ENCODE measurements at regions not wholly inside any gene's neighbourhood (a gene's known extent, or its start where the extent isn't known, plus 50 kb on each side); places are given as distances from the start of the nearest gene placed in this dataset.
"Not testable (repeated sequence)": the region's sequence is repeated elsewhere in the genome, so short reads cannot be mapped to it uniquely, and the experiment has no call there.

DNA sequence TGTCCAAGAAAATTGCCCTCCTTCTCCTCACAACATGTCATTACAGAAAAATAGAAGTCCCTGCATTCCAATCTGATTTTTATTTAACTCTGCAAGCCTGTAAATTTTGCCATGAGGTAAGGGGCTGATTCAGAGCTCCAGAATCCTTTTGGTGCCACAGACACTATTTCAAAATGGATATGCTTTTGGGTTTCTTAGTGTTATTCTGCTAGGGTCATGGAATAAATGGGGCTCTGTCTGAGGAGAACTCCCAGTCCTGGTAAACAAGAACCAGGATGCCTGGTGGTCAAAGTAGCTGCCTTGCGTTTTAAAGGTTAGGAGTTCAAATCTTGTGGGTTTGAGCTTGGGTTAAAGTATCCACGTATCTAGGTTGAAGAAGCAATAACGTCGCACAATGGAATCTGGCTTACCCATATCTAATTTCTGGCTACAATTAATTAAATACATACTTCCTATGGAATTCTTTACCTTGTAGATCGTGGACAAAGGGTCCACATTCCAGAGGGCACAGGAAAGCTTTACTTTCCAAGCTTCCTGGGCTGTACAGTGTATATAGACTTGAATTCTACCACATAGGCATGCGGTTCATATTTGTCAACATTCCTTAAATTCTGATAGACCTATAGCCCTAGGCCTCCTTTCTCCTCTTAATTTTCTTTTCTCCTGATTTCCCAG, 98.0 kb upstream of the CDC42BPA start:
- no peak for DNase-seq (ENCODE audit: low read depth, low spot score)

DNA sequence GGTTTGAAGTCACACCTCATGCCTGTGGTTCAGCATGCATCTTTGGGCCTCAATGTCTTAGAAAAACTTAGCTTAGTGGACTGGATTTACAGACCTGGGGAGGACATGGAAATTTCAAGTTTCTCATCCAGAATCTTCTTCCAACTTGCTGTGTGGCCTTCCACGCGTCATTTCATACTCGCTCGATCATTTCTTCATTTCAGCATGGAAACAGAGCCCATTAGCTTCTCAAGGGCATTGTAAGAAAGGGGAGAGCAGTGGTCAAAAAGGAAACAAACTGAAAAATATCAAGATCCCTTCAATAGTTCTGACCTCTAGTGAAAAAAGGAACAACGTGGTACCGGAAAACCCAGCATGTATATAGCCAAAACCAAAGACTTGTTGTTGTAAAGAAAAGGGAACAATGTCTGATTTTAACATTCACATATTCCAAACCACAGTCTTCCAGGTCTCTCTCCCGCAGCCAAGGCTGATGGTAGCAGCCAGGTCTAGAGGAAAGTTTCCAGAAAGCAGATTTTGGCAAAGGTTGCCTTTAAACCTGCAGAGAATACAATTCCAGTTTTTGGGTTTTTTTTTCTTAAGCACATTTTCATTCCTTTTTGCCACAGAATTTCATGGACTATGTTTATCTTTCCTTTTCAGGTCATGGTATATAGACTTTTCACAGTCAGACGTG, 97.0 kb upstream of the CDC42BPA start:
- DNase-seq (ENCODE audit: low read depth, low spot score), result no peak

DNA sequence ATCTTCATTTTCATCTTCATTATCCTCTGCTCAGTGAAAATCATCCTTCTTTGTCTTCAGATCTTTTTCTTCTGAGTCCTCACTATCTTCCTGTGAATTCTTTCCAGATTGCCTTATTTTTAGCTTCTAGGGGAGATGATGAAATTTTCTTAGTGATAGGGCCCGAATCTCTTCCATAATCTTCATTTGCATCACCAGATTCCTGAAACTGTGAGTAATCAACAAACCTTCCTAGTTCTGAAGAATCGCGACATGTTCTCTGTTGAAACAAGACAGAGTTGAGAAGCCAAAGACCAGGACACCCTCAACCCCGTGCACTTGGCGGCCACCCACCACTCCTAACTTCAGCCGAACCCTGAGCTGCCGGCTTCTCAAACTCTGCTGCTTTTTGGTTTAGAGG, 92.8 kb upstream of the CDC42BPA start:
- DNase-seq (ENCODE audit: low read depth, low spot score), result no peak

DNA sequence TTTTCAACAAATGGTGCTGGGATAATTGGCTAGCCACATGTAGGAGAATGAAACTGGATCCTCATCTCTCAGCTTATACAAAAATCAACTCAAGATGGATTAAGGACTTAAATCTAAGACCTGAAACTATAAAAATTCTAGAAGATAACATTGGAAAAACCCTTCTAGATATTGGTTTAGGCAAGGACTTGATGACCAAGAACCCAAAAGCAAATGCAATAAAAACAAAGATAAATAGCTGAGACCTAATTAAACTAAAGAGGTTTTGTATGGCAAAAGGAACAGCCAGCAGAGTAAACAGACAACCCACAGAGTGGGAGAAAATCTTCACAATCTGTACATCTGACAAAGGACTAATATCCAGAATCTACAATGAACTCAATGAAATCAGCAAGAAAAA, 88.0 kb upstream of the CDC42BPA start:
- not testable (repeated sequence) for DNase-seq (ENCODE audit: low read depth, low spot score)

DNA sequence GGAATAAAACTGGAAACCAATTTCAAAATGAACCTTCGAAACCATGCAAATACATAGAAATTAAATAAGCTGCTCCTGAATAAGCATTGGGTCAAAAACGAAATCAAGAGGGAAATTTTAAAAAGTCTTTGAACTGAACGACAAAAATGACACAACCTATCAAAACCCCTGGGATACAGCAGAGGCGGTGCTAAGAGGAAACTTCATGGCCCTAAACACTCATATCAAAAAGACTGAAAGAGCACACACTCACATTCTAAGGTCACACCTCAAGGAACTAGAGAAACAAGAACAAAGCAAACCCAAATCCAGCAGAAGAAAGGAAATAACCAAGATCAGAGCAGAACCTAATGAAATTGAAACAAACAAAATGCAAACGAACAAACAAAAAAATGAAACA, 85.2 kb upstream of the CDC42BPA start:
- no peak for DNase-seq (ENCODE audit: low read depth, low spot score)

DNA sequence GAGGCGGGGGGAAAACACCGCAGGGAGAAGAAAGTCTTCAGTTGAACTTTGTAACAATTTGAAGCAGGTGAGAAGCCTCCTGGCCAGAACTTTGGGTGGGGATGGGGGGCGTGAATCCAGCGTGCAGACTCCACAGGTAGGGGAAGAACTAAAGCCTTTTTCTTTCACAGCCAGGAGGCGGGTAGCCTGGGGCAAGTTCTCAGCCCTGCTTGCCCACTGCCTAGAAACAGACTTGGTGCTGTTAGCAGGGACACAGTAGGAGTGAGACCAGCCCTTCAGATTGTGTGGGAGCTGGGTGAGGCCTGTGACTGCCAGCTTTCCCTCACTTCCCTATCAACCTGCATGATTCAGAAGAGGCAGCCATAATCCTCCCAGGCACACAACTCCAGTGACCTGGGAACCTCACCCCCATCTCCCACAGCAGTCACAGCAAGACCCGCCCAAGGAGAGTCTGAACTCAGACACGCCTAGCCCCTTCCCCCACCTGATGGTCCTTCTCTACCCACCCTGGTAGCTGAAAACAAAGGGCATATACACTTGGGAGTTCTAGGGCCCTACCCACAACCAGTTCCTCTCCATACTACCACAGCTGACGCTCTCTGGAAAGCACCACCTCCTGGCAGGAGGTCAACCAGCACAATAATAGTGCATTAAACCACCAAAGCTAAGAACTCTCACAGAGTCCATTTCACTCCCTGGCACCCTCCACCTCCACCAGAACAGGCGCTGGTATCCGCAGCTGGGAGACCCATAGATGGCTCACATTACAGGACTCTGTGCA, 83.5 kb upstream of the CDC42BPA start:
- DNase-seq (ENCODE audit: low read depth, low spot score), result no peak

DNA sequence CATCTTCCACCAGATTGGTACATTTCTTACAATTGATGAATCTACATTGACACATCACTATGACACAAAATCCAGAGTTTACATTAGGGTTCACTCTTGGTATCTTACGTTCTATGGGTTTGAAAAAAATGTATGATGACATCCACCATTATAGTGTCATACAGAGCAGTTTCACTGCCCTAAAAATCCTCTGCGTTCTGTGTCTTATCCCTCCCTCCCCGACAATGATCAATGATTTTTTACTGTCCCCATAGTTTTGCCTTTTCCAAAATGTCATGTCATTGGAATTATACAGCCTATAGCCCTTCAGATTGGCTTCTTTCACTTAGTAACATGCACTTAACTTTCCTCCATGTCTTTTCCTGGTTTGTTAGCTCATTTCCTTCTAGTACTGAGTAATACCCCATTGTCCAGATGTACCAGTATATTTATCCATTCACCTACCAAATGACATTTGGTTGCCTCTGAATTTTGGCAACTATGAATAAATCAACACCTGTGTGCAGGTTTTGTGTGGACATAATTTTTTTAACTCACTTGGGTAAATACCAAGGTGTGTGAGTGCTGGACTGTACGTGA, 80.9 kb upstream of the CDC42BPA start:
- DNase-seq (ENCODE audit: low read depth, low spot score), result no peak

DNA sequence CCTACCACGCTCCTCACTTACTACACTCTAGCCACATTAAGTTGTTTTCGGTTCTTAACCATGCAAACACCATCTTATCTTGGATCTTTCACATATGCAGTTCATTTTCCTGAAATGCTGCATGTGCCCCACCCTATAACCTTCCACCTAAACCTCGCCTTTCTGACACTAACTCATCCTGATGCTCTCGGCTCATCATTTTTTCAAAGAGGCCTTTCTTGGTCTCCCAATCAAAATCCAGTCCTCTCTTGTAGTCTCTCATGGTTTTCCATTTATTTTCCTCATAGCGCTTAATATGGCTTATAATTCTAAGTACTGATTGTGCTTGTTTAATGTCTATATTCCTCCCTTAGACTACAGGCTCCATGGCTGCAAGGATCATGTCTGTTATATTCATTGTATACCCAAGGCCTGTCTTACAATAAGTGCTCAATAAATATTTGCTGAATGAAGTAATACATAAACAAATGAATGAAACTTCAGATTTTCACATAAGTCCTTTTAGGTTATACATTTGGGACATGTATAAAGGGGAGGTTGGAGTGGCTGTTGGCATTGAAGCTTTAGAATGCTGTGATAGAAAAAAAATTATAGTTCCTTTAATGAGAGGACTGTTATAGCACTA, 79.2 kb upstream of the CDC42BPA start:
- DNase-seq (ENCODE audit: low read depth, low spot score), result no peak

DNA sequence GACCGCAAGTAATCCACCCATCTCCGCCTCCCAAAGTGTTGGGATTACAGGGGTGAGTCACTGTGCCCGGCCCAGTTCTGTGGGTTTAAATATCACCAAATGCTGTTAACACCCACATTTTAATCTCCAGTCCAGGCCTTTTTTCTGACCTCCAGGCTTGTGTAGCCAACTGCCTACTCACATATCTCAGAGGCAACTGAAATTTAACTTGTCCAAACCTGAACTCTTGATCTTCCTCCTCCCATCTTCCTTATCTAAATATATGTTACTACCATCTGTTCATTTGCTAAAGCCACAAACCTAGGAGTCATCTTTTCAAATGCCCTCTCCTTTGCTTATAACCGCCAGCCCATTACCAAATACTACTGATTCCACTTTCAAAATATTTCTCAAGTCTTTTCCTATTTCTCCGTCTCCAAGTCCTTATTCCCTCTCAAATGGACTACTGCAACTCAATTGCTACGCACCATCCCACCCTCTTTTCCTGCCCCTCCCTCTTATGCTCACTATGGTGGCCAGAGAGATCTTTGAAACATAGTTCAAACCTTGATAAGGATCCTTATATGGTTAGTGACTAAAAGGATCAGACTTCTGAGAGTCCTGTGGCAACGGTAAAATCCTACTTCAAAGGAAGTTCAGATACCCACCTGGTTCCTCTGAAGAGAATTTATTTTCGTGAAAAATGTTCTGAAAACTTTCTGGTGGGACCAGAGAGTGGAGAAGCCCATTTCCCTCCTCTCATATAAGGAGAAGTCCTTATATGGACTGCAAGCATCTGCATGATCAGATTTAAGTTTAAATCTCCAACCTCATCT, 78.5 kb upstream of the CDC42BPA start:
- DNase-seq (ENCODE audit: low read depth, low spot score), result no peak

DNA sequence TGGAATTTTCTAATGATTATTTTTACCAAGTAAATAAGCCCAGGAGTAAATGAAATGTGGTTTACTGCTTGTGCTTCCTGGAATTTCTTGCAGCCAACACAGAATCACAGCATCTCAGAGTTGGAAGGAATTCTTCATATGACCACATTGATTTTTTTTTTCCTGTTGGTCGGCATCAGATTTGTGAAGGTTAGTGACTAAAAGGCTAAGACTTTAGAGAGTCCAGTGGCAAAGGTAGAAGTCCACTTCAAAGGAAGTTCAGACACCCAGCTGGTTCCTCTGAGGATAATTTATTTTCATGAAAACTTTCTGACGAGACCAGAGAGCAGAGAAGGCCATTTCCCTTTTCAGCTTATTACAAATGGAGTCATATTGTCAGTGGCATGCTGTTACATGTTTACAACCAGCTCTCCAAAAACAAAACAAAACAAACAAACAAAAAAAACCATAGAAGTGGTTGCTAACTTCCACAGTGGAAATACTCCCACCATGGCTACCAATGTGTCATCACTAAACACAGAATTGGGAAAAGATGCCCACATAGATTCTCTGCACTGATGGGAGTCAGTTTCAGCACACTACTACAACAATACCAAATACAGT, 77.2 kb upstream of the CDC42BPA start:
- no peak for DNase-seq (ENCODE audit: low read depth, low spot score)

DNA sequence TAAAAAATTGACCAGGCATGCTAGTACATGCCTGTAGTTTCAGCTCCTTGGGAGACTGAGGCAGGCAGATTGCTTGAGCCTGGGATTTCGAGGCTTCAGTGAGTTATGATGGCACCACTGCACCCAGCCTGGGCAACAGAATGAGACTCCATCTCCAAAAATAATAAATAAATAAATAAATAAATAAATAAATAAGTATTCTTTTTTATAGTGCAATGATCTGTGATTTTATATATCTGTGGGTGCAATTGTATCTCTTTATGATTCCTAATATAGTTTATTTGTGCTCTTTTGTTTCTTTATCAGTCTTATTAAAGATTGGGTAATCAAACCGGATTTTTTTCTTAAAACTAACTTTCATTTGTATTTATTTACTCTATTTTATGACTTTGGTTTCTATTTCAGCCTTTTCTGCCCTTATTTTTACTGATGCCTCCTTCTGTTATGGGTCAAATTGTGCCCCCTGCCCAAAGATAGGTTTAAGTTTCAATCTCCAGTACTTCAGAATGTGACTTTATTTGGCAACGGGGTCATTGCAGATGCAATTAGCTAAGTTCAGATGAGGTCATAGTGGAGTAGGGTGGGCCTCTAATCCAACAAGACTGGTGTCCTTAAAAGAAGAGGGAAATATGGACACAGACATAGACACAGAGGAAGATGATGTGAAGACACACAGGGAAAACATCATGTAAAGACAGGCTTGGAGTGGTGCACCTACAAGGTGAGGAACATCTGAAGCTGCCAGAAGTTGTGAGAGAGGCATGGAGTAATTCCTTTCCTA, 74.9 kb upstream of the CDC42BPA start:
- DNase-seq (ENCODE audit: low read depth, low spot score), result no peak

DNA sequence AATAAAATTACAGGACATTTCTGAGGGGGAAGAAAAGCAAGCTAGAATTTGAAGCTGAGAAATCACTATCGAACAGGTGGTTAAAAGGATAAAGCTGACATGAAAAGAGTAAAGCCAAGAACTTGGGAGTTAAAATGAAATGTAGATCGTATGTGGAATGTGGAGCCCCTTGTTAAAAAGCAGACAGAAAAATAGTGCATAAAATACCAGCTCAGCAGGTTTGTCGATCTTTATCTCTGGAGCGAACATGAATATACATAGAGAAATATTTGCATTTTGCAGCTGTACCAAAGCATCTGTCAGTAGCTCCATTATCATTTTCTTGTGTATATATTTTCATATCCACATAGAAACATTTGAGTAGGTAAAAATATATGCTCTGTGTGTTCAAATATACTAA, 73.6 kb upstream of the CDC42BPA start:
- no peak for DNase-seq (ENCODE audit: low read depth, low spot score)

DNA sequence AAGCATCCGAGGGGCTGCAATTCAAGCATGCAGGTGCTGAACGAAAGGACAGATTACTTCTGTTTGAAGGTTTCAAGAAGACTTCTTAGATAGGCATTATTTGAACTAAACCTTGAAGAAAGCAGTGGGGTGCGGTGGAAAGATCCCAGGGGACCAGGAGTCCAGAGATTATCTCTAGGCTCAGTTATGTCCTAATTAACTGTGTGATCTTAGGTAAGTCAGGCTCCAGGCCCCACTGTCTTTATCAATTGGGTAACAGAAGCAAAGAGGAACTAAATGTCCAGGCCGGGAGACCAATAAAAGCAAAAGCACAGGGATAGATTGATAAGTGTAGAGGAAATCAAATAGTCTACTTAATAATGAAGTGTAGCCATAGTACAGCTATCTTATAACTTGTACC, 72.9 kb upstream of the CDC42BPA start:
- no peak for DNase-seq (ENCODE audit: low read depth, low spot score)

DNA sequence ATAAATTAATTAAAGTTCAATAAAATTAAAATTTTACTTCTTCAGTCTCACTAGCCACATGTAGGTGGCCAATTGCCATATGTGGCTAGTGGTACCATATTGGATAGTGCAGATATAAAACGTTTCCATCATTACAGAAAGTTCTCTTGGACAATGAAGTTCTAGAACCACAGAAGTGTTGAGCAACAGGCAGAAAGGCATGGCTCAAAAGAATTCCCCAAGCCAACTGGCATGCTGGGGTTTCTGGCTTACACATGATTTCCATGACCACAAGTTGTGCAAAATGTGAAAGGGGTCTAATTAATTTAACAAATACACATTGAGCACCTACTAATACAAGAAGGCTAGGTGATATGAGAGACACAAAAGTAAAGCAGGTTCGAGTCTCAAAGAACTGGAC, 72.2 kb upstream of the CDC42BPA start:
- no peak for DNase-seq (ENCODE audit: low read depth, low spot score)

DNA sequence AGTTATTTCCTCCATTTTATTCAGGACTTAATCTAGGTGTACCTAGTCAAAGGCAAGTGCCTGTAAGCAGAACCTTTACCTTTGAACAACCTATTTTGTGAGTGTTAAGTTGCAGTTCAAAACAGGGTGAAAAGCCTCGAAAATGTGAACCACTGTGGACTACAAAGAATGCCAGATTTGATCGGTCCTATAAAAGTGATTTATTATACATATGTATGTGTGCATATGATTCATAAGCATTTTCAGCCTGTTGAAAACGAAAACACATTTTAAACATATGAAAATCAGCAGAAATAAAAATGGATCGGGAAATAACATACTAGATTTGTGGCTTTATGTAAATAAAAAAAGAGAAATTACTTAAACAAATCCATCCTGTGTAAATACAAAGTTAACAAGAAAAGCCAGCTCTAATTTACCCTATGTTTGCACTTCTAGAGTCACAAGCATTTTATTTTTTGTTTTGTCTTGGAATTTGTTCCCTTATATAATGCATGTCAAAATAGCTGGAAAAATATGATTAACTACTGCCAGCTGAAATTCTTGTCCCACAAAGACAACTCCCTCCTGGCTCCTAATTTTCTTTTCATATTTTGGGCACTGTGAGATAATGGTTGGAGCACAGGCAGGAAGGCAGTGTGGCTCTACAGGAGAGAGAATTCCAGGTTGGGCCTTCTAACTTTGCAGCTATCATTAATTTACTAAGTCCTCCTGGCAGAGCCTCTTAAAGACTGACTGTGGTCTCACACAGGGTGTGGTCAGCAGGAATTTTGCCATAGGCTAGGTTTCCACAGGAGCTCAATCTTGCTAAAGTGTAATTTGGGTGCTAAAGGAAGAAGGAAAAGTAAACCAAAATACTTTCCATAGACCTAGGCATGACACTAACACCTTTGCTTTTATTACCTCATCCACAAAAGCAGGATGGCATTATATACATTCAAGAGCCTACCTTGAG, 70.2 kb upstream of the CDC42BPA start:
- no peak for DNase-seq (ENCODE audit: low read depth, low spot score)

DNA sequence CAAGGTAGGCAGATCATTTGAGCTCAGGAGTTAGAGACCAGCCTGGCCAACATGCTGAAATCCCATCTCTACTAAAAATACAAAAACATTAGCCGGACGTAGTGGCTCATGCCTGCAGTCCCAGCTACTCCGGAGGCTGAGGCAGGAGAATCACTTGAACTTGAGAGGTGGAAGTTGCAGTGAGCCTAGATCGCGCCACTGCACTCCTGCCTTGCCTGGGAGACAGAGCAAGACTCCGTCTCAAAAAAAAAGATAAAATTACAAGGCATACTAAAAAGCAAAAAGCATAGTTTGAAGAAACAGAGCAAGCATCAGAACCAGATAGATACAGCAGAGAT, 61.2 kb upstream of the CDC42BPA start:
- no peak for DNase-seq (ENCODE audit: low read depth, low spot score)

DNA sequence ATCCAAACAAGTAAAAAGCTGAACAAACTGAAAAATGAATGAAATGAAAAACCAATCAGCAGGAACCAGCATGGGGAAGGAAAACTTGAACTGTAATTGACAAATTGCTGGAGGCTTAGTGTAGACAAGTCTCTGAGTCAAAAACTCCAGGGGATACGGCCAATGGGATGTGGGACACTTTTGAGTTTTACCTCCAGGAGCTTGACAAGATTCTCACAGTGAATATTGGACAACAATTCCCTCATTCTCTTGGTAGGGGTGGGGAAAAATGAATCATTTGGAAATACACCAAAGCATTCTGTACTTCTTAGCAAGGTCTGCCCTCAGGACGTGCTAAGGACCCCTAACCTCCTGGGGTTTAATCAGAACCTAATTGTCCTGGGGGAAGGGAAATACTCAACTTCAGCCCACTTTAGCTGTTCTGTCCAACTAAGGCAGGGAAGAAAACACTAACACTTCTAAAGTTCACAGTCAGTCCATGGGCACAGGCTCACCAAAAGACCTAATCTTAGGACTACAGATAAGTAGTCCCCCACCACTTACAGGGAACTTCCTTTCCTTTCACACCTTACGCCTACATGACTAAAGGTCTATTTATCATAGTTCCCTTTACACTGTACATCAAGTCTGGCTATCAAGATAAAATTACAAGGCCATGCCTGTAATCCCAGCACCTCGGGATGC, 60.7 kb upstream of the CDC42BPA start:
- no peak for DNase-seq (ENCODE audit: low read depth, low spot score)

DNA sequence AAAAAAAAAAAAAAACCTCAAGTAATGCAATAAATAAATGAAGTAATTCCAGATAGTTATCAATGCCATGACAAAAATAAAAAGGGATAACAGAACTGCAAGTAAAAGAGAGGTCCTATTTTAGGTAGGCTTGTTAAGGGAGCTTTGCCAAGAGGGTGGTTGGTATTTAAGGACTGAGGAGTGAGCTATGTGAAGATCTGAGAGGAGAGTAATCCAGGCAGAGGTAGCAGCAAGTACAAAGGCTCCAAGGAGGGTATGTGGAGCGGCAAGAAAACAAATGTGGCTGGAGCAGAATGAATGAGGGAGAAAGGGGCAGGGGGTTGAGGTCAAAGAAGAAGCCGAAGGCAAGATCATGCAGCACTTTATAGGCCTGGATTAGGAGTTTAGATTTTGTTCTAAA, 59.9 kb upstream of the CDC42BPA start:
- no peak for DNase-seq (ENCODE audit: low read depth, low spot score)

Measured in smooth muscle cell of the brain vasculature (primary cell).